Islet of Langerhans (tissue), 1 donor: ENCODE measurements at regions not wholly inside any gene's neighbourhood (a gene's known extent, or its start where the extent isn't known, plus 50 kb on each side); places are given as distances from the start of the nearest gene placed in this dataset.

Source experiments
- FAIRE-seq: peaks from one replicate; lab custom pipeline; 2011; peaks lifted over from hg19 to GRCh38; lab: Jason Lieb, UNC

DNA sequence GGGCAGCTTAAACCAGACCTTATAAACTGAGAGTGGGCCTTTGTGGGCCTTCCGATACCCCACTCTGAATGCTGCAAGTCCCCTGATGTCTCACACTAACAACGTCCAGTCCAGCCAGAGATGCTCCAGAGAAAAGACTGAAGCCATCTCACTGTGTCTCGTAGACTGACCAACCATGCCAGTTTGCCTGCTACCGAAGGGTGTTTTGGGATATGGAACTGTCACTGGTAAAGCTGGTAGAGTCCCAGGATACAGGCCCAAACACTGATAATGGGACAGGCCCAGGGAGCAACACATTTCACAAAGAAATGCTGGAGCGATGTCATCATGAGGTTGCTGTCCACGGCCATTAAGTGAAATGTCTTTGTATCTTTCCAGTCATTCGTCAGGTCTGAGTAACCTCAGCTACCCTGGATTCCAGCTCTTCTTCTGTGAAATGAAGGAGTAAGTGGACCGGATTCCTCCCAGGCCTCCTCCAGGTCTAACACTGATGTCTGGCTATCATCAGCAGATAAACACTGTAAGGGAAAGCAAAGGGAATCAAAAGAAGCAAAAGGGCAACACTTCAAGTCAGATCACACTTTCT, 81.6 kb downstream of the SLC5A7 start:
- FAIRE-seq = no peak

DNA sequence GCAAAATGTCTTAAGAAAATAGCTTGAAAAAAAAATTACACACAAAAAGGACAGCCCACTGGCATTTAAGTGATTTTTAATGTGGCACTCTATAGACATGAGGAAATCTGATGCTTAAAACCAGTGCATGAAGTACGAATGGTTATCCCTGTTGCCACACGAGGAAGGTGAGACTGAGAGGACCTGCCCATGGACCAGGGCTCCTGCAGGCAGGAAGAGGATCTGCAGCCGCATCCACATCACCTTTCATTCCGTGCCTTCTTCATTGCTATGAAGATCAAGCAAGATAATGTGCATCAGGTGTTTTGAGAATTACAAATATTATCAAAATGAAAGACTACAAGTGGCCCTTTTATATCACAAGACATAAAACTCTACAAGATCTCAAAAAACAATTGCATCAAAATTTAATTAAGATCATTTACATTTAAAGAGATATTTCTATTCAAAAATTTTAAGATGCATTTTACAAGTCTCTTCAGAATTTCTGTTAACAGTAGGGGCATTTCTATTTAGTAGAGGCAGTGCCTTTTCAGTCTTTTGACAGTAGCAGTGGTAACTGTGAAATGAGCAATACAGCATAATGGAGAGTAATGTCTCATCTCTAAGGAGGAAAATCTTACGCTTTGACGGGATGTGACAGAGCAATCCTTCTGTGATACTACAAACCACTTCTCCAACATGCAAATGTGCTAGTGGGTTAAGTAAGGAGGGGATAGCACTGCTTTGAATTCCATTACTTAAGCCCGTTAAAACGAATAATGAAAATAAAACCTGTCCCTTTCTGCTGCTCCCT, 83.4 kb downstream of the SLC5A7 start:
- FAIRE-seq = no peak

GRCh38 chr2:108073415-108074072, 87.2 kb downstream of the SLC5A7 start:
- FAIRE-seq = no peak

GRCh38 chr2:108074150-108074549, 87.8 kb downstream of the SLC5A7 start:
- FAIRE-seq = no peak

GRCh38 chr2:108074946-108075345, 88.6 kb downstream of the SLC5A7 start:
- FAIRE-seq = no peak

DNA sequence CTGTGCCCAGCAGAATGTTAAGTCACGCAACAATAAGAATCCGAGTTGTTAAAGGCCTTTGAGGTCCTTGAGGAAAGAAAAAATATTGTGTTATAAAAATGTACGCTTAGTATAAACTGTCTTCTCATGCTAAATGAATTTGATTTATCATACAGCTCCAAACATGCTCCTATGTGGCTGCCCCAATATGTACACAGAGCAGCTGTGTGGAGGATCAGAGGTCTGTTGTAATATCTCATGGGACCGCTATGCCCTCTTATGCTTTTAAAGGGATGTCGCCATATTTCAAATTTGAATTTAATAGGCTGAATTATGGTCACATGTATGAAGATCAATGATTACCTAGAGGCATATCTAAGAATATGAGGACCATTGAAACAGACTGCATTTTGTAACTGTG, 90.2 kb downstream of the SLC5A7 start:
- FAIRE-seq = no peak

DNA sequence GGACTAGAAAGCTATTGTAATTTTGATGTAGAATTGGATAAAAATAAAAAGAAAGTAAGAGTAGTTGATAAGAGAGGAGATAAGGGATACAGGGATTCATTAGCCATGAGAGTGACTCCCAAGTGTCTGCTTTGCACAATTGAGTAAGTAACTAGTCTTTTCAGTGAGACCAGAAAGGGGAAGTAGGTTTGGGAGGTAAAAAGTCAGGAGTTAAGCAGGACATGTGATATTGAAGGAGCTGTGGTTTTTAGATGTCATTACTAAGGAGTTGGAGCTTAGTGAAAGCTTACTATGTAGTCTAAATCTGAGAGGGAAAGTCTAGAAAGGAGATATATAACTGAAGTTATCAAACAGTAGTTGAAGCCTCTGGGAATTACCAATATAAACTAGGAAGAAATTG, 93.4 kb downstream of the SLC5A7 start:
- no peak for FAIRE-seq

- no peak for FAIRE-seq
Measured at GRCh38 chr2:108080177-108080576, 93.9 kb downstream of the SLC5A7 start.

GRCh38 chr2:108082978-108083377, 96.7 kb downstream of the SLC5A7 start:
- no peak for FAIRE-seq

- no peak for FAIRE-seq
Measured at GRCh38 chr2:108084311-108084710, 98.0 kb downstream of the SLC5A7 start.

GRCh38 chr2:108092886-108093285, 106.6 kb downstream of the SLC5A7 start:
- no peak for FAIRE-seq

GRCh38 chr2:108101481-108101880, 115.2 kb downstream of the SLC5A7 start:
- FAIRE-seq = no peak

DNA sequence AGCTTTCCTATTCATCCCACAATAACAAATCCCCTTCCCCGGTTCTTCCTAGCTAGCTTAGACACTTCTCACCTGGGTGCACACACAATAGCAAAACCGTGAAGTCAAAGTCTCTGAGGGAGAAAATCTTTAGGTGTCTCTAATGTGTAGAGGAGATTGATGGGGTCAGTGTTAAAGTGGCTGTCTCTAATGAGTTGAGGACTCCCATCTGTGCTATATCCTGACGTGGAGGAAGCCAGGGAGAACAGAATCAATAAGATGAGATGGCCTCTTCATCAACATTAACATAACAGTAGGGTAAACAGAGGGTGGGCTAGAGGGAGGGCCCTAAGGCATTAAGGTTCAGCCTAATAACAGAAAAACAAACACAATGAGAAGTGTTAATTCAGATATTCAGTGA, 120.4 kb downstream of the SLC5A7 start:
- FAIRE-seq = no peak

GRCh38 chr2:108111936-108112335, 125.6 kb downstream of the SLC5A7 start:
- no peak for FAIRE-seq

DNA sequence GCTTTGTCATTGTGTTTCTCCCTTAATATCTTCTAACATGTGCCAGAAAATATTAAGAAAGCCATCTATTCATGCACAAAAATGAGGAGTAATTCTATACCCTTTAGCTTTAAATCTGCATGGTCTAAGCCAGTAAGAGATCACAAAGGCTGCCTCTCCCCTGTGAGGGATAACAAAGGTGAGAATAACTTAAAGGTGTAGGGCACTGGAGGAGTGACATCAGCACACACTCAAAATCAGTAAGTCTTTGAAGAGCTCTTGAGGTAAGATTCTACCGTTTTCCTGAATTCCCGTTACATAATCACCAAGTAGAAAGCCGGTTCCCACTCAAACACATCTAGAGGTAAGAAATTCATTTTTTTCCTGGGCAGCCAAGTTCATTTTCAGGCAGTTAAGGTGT, 123.9 kb upstream of the SULT1C3 start:
- FAIRE-seq = no peak

GRCh38 chr2:108118996-108119395, 120.8 kb upstream of the SULT1C3 start:
- FAIRE-seq = no peak

DNA sequence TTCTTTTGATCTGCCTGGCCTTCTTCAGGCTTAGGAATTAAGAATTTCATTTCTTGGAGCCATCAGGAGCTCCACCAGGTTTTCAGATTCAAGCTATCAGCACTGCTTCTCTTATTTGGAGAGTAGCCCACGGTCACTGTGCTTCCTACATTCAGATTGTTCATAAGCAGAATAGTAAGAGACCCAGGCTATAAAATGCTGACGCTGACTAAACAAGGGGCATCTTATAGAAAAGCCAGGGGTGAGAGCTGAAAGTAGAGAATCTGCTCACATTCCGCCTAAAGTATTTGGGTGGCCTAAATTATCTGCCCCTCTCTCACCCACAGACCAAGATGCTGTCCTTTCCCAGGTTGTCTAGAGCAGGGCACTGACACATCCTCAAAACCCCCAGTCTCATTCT, 120.3 kb upstream of the SULT1C3 start:
- no peak for FAIRE-seq

- no peak for FAIRE-seq
Measured at GRCh38 chr2:108124736-108125495, 114.9 kb upstream of the SULT1C3 start.

GRCh38 chr2:108125581-108125980, 114.2 kb upstream of the SULT1C3 start:
- FAIRE-seq = no peak

DNA sequence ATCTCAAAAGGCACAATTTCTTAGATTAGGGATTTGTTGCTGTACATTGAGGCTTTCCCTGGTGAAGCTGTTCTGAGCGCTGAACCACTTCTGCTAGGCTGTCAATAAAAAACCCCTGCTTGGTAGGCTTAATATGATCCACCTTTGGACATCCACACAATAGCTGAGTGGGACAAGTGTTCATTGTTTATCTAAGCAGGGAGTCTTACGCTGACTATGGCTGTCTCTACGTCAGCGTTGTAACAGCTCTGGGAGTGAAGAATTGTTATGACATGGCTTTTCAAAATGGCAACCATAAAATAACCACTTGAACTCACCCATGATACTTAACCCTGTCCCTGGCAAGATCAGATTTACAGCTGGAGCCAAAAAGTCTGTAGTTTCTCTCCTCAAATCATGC, 111.5 kb upstream of the SULT1C3 start:
- no peak for FAIRE-seq

DNA sequence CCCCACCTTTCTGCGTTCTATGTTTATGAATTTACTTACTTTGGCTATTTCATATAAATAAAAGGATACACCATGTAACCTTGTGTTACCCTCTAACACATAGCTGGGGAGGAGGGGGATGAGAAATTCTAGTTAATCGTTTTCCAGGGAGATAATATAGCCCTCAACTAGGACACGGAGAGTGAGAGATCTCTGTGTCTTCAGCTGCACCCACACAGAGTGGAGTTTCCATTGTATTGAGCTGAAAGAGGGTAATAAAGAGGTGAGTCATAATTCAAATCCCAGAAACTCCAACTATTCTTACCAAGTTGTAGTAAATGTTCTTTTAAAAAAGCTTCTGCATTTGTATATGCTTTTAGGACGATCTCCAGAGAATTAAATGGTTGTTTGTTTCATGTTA, 110.1 kb upstream of the SULT1C3 start:
- FAIRE-seq = no peak

- FAIRE-seq = no peak
Measured at GRCh38 chr2:108133457-108133856, 106.3 kb upstream of the SULT1C3 start.

- FAIRE-seq = no peak
Measured at GRCh38 chr2:108139521-108139920, 100.2 kb upstream of the SULT1C3 start.
